Endothelial cell (in vitro differentiated cells): ENCODE measurements at regions not wholly inside any gene's neighbourhood (a gene's known extent, or its start where the extent isn't known, plus 50 kb on each side); places are given as distances from the start of the nearest gene placed in this dataset.
A peak's percentile ranks its signal among the peaks of the same experiment; 100 is the strongest.

Experiments
- DNase-seq: peaks from one replicate; pipeline ENCODE4 v3.0.0; 2021; ENCODE audit warnings: low spot score
- H3K27ac Mint-ChIP-seq: one replicate; pipeline ENCODE4 v1.8.0; 2021; ENCODE audit warnings: mixed read lengths, inconsistent platforms; ENCODE audit not compliant: unreplicated experiment
- H3K27me3 Mint-ChIP-seq: one replicate; pipeline ENCODE4 v1.8.0; 2021; ENCODE audit warnings: mild to moderate bottlenecking, moderate library complexity, mixed read lengths, inconsistent platforms; ENCODE audit not compliant: unreplicated experiment
- H3K36me3 Mint-ChIP-seq: one replicate; pipeline ENCODE4 v1.8.0; 2021; ENCODE audit warnings: mild to moderate bottlenecking, low read depth, mixed read lengths, inconsistent platforms; ENCODE audit not compliant: unreplicated experiment
- H3K4me1 Mint-ChIP-seq: one replicate; pipeline ENCODE4 v1.8.0; 2021; ENCODE audit warnings: mild to moderate bottlenecking, mixed read lengths, inconsistent platforms; ENCODE audit not compliant: unreplicated experiment
- H3K4me3 Mint-ChIP-seq: one replicate; pipeline ENCODE4 v1.8.0; 2021; ENCODE audit warnings: mild to moderate bottlenecking, mixed read lengths, inconsistent platforms; ENCODE audit not compliant: unreplicated experiment
- H3K9me3 Mint-ChIP-seq: one replicate; pipeline ENCODE4 v1.8.0; 2021; ENCODE audit warnings: mixed read lengths, inconsistent platforms; ENCODE audit not compliant: unreplicated experiment
- CTCF ChIP-seq: fragments of 200-600 bp; sonication (generic); IDR thresholded peaks from one replicate; pipeline ENCODE4 v1.5.0; 2021; ENCODE audit warnings: antibody characterized with exemption; ENCODE audit not compliant: unreplicated experiment

GRCh38 chr18:78630981-78631510 lies 348.6 kb upstream of the SALL3 start:
- peaks cover 5% of the 10 kb centered on the region for H3K36me3 Mint-ChIP-seq
- no peak overlapping the region for H3K4me3 Mint-ChIP-seq
- H3K9me3 Mint-ChIP-seq: peaks cover 52% of the 10 kb centered on the region
- no peak for DNase-seq
- H3K27ac Mint-ChIP-seq: no peak overlapping the region
- no peak for TF ChIP-seq CTCF
- H3K4me1 Mint-ChIP-seq: no peaks in the 10 kb centered on the region
- H3K27me3 Mint-ChIP-seq: peaks cover 23% of the 10 kb centered on the region

GRCh38 chr18:78632111-78632541 lies 347.5 kb upstream of the SALL3 start:
- H3K36me3 Mint-ChIP-seq: peaks cover 13% of the 10 kb centered on the region
- H3K27me3 Mint-ChIP-seq: peaks cover 30% of the 10 kb centered on the region
- H3K4me1 Mint-ChIP-seq: no peaks in the 10 kb centered on the region
- H3K27ac Mint-ChIP-seq: no peak overlapping the region
- no peak for TF ChIP-seq CTCF
- DNase-seq: no peak
- H3K9me3 Mint-ChIP-seq: peaks cover 55% of the 10 kb centered on the region
- H3K4me3 Mint-ChIP-seq: no peak overlapping the region

GRCh38 chr18:78634061-78634696 lies 345.4 kb upstream of the SALL3 start:
- peaks cover 22% of the 10 kb centered on the region for H3K36me3 Mint-ChIP-seq
- no peak overlapping the region for H3K4me3 Mint-ChIP-seq
- H3K9me3 Mint-ChIP-seq: peaks cover 58% of the 10 kb centered on the region
- H3K27ac Mint-ChIP-seq: no peak overlapping the region
- H3K27me3 Mint-ChIP-seq: peaks cover 28% of the 10 kb centered on the region
- H3K4me1 Mint-ChIP-seq: no peaks in the 10 kb centered on the region
- DNase-seq: no peak
- TF ChIP-seq CTCF: no peak

- no peak for TF ChIP-seq CTCF
- Mint-ChIP-seq H3K27me3 (peaks cover 24% of the 10 kb centered on the region), H3K36me3 (peaks cover 28% of the 10 kb centered on the region), H3K4me3 (peak overlapping the region; percentile 66), H3K27ac (no peak overlapping the region), H3K4me1 (no peaks in the 10 kb centered on the region), H3K9me3 (peaks cover 57% of the 10 kb centered on the region)
- no peak for DNase-seq
These were observed 344.4 kb upstream of the SALL3 start for GRCh38 chr18:78635093-78635800.

GRCh38 chr18:78636260-78636659 lies 343.4 kb upstream of the SALL3 start:
- H3K4me3 Mint-ChIP-seq: peak overlapping the region; percentile 66
- H3K4me1 Mint-ChIP-seq: no peaks in the 10 kb centered on the region
- peak overlapping the region; percentile 38 for H3K27ac Mint-ChIP-seq
- TF ChIP-seq CTCF: no peak
- peaks cover 58% of the 10 kb centered on the region for H3K9me3 Mint-ChIP-seq
- peaks cover 26% of the 10 kb centered on the region for H3K27me3 Mint-ChIP-seq
- H3K36me3 Mint-ChIP-seq: peaks cover 35% of the 10 kb centered on the region
- no peak for DNase-seq
